Activated naive CD4-positive, alpha-beta T cell treated with Interleukin-2 at 50 U/mL for 16 hours (primary cell): ENCODE measurements at regions not wholly inside any gene's neighbourhood (a gene's known extent, or its start where the extent isn't known, plus 50 kb on each side); places are given as distances from the start of the nearest gene placed in this dataset.

Source experiments
- DNase-seq: peaks from one replicate; pipeline ENCODE4 v3.0.0-alpha.2; 2020

DNA sequence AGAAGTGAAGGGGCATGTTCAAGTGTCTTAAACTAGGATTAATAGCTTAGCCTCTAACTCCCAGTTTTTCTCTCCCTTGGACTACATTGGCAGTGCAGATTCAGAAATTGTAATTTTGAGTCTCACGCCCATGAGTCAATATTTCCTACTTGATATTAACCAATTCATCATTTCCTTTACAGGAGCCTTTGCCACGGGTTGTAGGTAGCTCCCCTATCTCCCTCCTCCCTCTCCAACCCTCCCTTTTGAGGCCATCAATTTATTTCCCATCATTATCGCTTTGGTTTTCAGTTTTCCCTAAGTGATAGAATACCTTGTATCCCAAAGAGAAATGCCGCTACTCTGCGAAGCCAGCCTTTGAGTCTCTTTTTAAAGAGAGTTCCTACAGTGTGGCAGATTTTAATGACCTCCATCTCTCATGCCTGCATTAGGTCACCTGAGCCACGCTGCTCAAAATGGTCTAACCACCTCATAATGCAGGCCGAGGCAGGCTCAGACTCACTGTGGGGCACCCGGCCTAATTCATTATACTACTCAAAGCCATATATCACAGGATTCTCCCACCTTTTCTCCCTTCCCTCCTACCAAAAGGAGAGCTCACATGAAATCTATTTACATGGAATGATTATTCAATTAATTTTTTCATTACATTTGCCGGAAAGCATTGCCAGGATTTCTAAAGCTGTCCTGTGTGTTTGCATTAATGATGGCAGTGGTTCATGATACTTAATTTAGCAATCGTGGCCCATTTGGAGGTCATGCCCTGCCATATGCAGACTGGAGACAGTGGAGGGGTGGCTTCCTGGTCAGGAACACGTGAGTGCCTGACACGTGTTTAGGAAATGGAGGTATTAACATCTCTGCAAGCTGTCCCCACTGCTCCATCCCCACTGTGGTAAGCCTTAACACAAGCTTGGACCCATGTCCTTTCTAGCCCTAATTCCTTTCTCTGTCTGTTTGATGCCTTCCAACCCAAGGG, 448.2 kb upstream of the AUTS2 start:
- no peak for DNase-seq

GRCh38 chr7:69162326-69162725, 435.9 kb upstream of the AUTS2 start:
- no peak for DNase-seq

- DNase-seq = no peak
These were observed 435.2 kb upstream of the AUTS2 start for GRCh38 chr7:69162931-69163670.

- no peak for DNase-seq
These were observed 431.2 kb upstream of the AUTS2 start for GRCh38 chr7:69166979-69167516.

GRCh38 chr7:69169386-69169785, 428.9 kb upstream of the AUTS2 start:
- no peak for DNase-seq

DNA sequence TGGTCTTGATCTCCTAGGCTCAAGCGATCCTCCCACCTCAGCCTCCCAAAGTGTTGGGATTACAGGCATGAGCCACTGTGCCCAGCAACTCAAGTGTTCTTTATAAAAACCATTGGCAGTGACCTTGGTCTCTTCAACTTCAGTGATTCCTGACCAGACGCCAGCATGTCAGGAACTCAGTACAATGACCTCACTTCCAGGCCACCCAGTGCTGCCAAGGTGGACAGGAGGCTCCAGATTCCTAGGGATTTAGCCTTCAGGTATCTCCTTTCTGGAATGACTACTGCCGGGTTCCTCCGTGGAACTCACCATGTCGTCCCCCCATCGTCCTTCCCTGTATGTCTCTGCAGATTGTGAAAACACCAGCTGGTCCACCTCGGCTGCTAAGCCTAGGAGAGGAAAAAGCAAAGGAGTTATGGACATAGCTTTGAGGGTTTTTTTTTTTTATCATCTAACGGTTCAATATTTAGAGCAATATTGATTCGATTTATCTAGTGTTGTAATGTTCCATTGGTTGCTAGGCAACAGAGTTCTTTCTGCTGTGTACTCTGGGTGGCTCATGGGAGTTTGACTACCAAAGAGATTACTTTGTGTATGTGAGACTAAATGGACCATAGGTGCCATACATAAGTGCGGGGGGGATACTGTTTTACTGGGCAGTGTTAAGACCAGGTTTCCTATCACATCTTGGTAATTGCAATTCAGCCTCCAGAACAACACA, 425.8 kb upstream of the AUTS2 start:
- DNase-seq = no peak

GRCh38 chr7:69173341-69173740, 424.9 kb upstream of the AUTS2 start:
- DNase-seq = no peak

DNA sequence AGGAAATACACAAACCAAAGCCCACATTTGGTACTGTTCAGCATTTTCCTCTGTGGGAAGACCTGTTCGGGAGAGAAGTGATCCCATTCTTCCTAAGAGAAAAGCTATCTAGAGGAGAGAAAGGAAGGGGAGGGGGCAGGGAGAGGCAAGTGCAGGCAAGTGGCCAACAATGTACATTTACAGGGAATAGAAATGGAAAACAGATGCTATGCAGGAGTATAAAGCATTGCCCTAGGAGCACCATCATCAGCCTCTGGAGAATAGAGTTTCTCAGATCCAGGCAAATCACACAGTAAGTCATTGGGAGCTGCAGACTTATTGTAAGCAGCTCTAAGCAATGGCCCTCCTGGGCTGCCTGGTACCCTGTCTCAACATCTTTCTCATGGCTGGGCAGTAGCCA, 424.4 kb upstream of the AUTS2 start:
- DNase-seq = no peak

- DNase-seq = no peak
These were observed 421.4 kb upstream of the AUTS2 start for GRCh38 chr7:69176841-69177240.

DNA sequence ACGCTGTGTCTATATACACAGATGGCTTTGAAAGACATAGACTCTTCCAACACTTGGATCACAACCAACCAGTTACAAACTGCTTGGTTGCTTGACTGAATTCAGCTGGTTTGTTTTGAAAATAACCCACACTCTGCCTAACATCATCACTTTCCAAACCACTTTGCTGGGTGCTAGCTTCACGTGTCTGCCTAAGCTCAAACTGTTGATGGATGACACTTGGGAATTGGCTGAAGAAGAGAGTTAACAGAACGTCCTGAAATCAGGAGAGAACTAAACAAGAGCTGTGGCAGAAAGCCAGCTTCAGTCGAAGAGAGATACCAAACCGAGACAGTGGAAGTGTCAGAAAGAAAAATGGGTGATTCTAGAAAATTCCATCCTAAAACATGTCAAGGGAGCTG, 420.8 kb upstream of the AUTS2 start:
- DNase-seq = no peak

DNA sequence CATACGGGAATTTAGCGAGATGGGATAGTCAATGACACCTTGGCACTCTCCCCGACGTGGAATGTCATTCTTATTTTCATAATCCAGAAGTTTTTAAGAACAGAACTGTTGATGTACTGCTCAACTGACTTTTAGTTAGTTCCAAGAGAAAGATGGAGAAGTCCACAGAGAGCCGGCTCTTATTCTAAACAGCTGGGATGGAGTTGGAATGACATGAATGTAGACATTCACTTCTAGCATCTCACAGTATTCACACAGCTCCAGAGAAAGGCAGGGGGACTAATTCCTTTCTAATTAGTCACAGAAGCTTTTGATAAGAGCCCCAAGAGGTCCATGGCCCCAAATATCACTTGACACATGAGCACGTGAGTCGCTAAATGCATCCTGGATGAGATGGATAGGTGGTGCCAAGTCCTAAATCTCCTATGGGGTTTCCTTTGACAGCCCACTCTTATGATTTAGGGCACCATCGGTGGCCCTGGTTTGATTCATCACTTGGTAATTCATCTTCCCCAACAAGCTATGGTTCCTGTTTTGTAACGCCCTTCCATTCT, 420.3 kb upstream of the AUTS2 start:
- no peak for DNase-seq

GRCh38 chr7:69180662-69181061, 417.6 kb upstream of the AUTS2 start:
- no peak for DNase-seq

- DNase-seq = no peak
These were observed 415.4 kb upstream of the AUTS2 start for GRCh38 chr7:69182596-69183467.

GRCh38 chr7:69184339-69184738, 413.9 kb upstream of the AUTS2 start:
- no peak for DNase-seq

- no peak for DNase-seq
These were observed 413.1 kb upstream of the AUTS2 start for GRCh38 chr7:69185170-69185569.

DNA sequence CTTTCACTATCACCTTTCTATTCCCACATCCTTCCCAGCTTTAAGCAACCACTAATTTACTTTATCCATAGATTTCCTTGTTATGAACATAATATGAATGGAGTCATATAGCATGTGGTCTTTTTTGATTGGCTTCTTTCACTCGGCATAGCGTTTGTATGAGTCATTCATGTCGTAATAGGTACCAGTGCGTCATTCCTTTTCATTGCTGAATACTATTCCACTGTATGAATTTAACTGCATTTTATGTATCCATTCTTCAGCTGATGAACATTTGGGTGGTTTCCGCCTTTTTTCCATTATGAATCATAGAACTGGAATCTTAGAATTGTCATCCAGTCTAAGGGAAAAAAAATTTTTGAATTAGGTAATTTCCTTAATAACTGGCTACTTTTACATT, 411.3 kb upstream of the AUTS2 start:
- DNase-seq = no peak

GRCh38 chr7:69187824-69188333, 410.4 kb upstream of the AUTS2 start:
- DNase-seq = no peak

DNA sequence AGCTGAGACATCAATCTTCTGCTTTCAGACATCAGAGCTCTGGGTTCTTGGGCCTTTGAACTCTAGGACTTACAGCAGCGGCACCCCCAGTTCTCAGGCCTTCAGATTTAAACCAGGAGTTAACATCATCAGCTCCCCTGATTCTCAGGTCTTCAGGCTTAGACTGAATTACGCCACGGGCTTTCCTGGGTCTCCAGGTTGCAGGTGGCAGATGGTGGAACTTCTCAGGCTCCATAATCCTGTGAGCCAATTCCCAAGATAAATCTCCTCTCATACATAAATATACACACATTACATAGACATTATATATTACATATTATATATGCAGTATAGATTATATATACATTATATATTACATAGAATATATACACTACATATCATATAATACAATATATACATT, 408.9 kb upstream of the AUTS2 start:
- no peak for DNase-seq

DNA sequence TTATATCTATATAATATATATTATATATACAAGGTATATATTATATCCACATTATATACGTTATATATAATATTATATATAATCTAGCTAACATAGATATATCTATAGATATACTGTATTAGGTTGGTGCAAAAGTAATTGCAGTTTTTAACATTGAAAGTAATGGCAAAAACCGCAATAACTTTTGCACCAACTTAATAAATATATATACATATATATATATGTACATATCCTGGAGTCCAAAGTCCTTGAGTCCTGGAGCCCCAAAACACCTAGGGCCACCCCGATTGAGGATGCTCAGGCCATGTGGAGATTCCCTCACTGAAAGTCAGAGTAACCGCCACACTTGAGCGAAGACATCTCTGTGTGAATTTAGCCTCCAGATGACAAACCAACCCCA, 408.2 kb upstream of the AUTS2 start:
- no peak for DNase-seq

GRCh38 chr7:69190763-69191162, 407.5 kb upstream of the AUTS2 start:
- DNase-seq = no peak

GRCh38 chr7:69192134-69192533, 406.1 kb upstream of the AUTS2 start:
- no peak for DNase-seq

GRCh38 chr7:69193061-69193460, 405.2 kb upstream of the AUTS2 start:
- DNase-seq = no peak
